Esophagus squamous epithelium (tissue), 5 donors: ENCODE measurements at regions not wholly inside any gene's neighbourhood (a gene's known extent, or its start where the extent isn't known, plus 50 kb on each side); places are given as distances from the start of the nearest gene placed in this dataset.

Source experiments
- DNase-seq: peaks from one replicate; lab custom pipeline; 2025; lab: John Stamatoyannopoulos, UW
- H3K27ac ChIP-seq, 4 donors: fragments of 200-600 bp; sonication (generic); one replicate each; pipeline ENCODE4 v1.5.1; 2016 to 2019; ENCODE audit warnings: mild to moderate bottlenecking in 1 of 4
- H3K27me3 ChIP-seq, 4 donors: fragments of 200-600 bp; sonication (generic); 1 replicate in 3 of 4; 2 replicates in 1 of 4; pipeline versions ENCODE4 v1.5.1 to v1.6.0; 2017 to 2021; ENCODE audit warnings: antibody characterized with exemption in 1 of 4
- H3K36me3 ChIP-seq, 3 donors: fragments of 200-600 bp; sonication (generic); one replicate each; pipeline ENCODE4 v1.5.1; 2016 to 2019
- H3K4me1 ChIP-seq, 3 donors: fragments of 200-600 bp; sonication (generic); one replicate each; pipeline ENCODE4 v1.5.1; 2017 to 2019
- H3K4me3 ChIP-seq, 4 donors: fragments of 200-600 bp; sonication (generic); 1 replicate in 3 of 4; 2 replicates in 1 of 4; pipeline ENCODE4 v1.5.1; 2016 to 2019; ENCODE audit warnings: mild to moderate bottlenecking in 2 of 4, moderate library complexity in 1 of 4
- H3K9me3 ChIP-seq, 3 donors: fragments of 200-600 bp; sonication (generic); one replicate each; pipeline ENCODE4 v1.5.1; 2016 to 2019
- CTCF ChIP-seq, 6 experiments: fragments of 450-650 bp in 4 of 6; fragments of 200-600 bp in 2 of 6; sonication (generic) in 2 of 6; IDR thresholded peaks; one replicate each; pipeline ENCODE4 v1.5.1; 2016 to 2019; ENCODE audit warnings: antibody characterized with exemption in 6 of 6, mild to moderate bottlenecking in 4 of 6, moderate library complexity in 4 of 6
- POLR2A ChIP-seq, 4 donors: fragments of 450-650 bp; IDR thresholded peaks; one replicate each; pipeline ENCODE4 v1.6.1; 2017; ENCODE audit warnings: antibody characterized with exemption in 4 of 4, mild to moderate bottlenecking in 4 of 4, moderate library complexity in 3 of 4
- WGBS, 2 donors: methylation state at CpG; one replicate each; pipeline ENCODE4 v1.1.5; 2018; 5-methylcytosine and 5-hydroxymethylcytosine counted together
- intact Hi-C: fragments of 100-400 bp; cut with DNase I; formaldehyde crosslinking; loops from one replicate; pipeline ENCODE4 v1.15.0; 2022
- donor health status: DM: yes; HTN: yes; CAD: no.

DNA sequence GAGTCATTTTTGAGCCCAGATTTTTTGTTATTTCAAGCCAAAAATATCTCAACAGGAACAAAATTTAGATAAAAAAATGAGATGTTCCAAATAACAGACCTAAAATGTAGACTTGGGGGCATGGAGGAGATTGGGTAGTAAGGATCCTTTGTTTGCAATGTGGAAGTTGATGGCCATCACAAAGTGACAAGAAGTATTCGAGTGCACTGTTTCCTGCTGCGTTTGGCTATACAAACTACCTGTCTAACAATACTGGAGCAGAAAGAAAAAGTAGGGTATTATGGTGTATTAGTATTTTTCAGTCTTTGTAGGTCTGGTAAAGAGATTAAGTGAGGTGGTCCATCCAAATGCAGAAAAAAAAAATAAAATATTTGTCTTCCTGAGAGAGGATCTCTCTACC lies 284.2 kb downstream of the C3orf38 start:
- DNase-seq, result no peak
- TF ChIP-seq POLR2A (IDR thresholded peaks at IDR 0.05), result no peak
- no peak for TF ChIP-seq CTCF (IDR thresholded peaks at IDR 0.05)
- Histone ChIP-seq H3K27me3 (no peaks in the 10 kb centered on the region), H3K9me3 (no peaks in the 10 kb centered on the region), H3K27ac (no peak overlapping the region), H3K36me3 (no peaks in the 10 kb centered on the region), H3K4me3 (no peak overlapping the region), H3K4me1 (no peaks in the 10 kb centered on the region)
- 72 to 87% methylated on average over 2 of the region's 2 CpGs for WGBS, 2 donors
- intact Hi-C loops, result no loop called here

- Histone ChIP-seq H3K27ac (no peak overlapping the region), H3K4me3 (no peak overlapping the region), H3K9me3 (no peaks in the 10 kb centered on the region), H3K36me3 (no peaks in the 10 kb centered on the region), H3K27me3 (no peaks in the 10 kb centered on the region), H3K4me1 (no peaks in the 10 kb centered on the region)
- intact Hi-C loops, result no loop called here
- DNase-seq, result no peak
- TF ChIP-seq POLR2A (IDR thresholded peaks at IDR 0.05) (no peak), CTCF (IDR thresholded peaks at IDR 0.05) (no peak)
- 53 to 72% methylated on average over 1 of the region's 1 CpG for WGBS, 2 donors
Observed at GRCh38 chr3:88440701-88441100, 290.9 kb downstream of the C3orf38 start.

DNA sequence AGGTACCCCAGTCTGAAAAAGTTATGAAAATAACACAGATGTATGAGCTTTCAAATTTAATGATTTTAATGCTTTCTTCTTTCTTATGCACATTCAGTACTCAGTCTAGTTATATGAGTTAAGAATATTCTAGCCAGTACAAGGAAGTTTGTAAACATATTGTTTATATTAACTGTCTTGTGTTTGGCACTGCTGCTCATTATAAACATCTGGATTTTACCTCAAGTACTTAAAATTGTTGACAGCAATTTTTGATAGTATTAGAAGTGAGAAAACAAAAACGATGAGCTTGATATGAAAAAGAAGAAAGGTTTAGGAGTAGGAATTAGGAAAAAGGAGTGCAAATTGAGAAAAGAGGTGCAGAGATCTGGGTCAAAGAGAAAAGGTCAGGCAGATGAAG lies 293.3 kb downstream of the C3orf38 start:
- DNase-seq, result no peak
- Histone ChIP-seq H3K4me1 (no peaks in the 10 kb centered on the region), H3K4me3 (no peak overlapping the region), H3K27ac (no peak overlapping the region), H3K27me3 (no peaks in the 10 kb centered on the region), H3K36me3 (no peaks in the 10 kb centered on the region), H3K9me3 (no peaks in the 10 kb centered on the region)
- 22 to 52% methylated on average over 1 of the region's 1 CpG for WGBS, 2 donors
- intact Hi-C loops, result no loop called here
- no peak for TF ChIP-seq POLR2A (IDR thresholded peaks at IDR 0.05)
- TF ChIP-seq CTCF (IDR thresholded peaks at IDR 0.05), result no peak

GRCh38 chr3:88444251-88444650 lies 294.5 kb downstream of the C3orf38 start:
- no peak overlapping the region for H3K4me3 ChIP-seq
- H3K36me3 ChIP-seq, result no peaks in the 10 kb centered on the region
- whole genome bisulfite sequencing, 2 donors, result 33 to 48% methylated on average over 1 of the region's 1 CpG
- H3K4me1 ChIP-seq, result no peaks in the 10 kb centered on the region
- no peak overlapping the region for H3K27ac ChIP-seq
- TF ChIP-seq POLR2A (IDR thresholded peaks at IDR 0.05) (no peak), CTCF (IDR thresholded peaks at IDR 0.05) (no peak)
- intact Hi-C loops, result no loop called here
- H3K9me3 ChIP-seq, result no peaks in the 10 kb centered on the region
- H3K27me3 ChIP-seq, result no peaks in the 10 kb centered on the region
- DNase-seq, result no peak

- 75 to 77% methylated on average over 4 of the region's 4 CpGs for WGBS, 2 donors
- H3K36me3 ChIP-seq, result no peaks in the 10 kb centered on the region
- no peaks in the 10 kb centered on the region for H3K27me3 ChIP-seq
- H3K4me1 ChIP-seq, result no peaks in the 10 kb centered on the region
- H3K9me3 ChIP-seq, result no peaks in the 10 kb centered on the region
- intact Hi-C loops, result no loop called here
- H3K4me3 ChIP-seq, result no peak overlapping the region
- TF ChIP-seq CTCF (IDR thresholded peaks at IDR 0.05) (no peak), POLR2A (IDR thresholded peaks at IDR 0.05) (no peak)
- DNase-seq, result no peak
- no peak overlapping the region for H3K27ac ChIP-seq
Observed at GRCh38 chr3:88452228-88452627, 302.5 kb downstream of the C3orf38 start.
